Stimulated activated CD4-positive, alpha-beta T cell treated with anti-CD3 and anti-CD28 coated beads, Interleukin-15, amount 100 ng/mL, for 1 hour (primary cell): ENCODE measurements at regions not wholly inside any gene's neighbourhood (a gene's known extent, or its start where the extent isn't known, plus 50 kb on each side); places are given as distances from the start of the nearest gene placed in this dataset.
"Not testable (repeated sequence)": the region's sequence is repeated elsewhere in the genome, so short reads cannot be mapped to it uniquely, and the experiment has no call there.

Source experiments
- DNase-seq, 2 donors: peaks; one replicate each; pipeline ENCODE4 v3.0.0-alpha.2; 2020; ENCODE audit warnings: low read depth in 1 of 2, low spot score in 1 of 2

- DNase-seq = no peak
Observed at GRCh38 chr4:111022758-111023157, 399.9 kb upstream of the PITX2 start.

GRCh38 chr4:111027526-111027925, 404.6 kb upstream of the PITX2 start:
- no peak for DNase-seq

GRCh38 chr4:111028795-111029194, 405.9 kb upstream of the PITX2 start:
- no peak for DNase-seq

GRCh38 chr4:111031001-111031579, 408.2 kb upstream of the PITX2 start:
- no peak for DNase-seq

- no peak for DNase-seq
Observed at GRCh38 chr4:111031596-111031995, 408.7 kb upstream of the PITX2 start.

GRCh38 chr4:111037591-111038360, 414.9 kb upstream of the PITX2 start:
- no peak for DNase-seq

- DNase-seq = no peak
Observed at GRCh38 chr4:111040904-111041303, 418.0 kb upstream of the PITX2 start.

- no peak for DNase-seq
Observed at GRCh38 chr4:111043286-111043685, 420.4 kb upstream of the PITX2 start.

GRCh38 chr4:111045992-111046391, 423.1 kb upstream of the PITX2 start:
- no peak for DNase-seq

GRCh38 chr4:111046811-111047210, 423.9 kb upstream of the PITX2 start:
- no peak for DNase-seq

GRCh38 chr4:111048316-111048715, 425.4 kb upstream of the PITX2 start:
- DNase-seq = no peak

GRCh38 chr4:111064342-111064993, 441.6 kb upstream of the PITX2 start:
- no peak for DNase-seq

- no peak for DNase-seq
Observed at GRCh38 chr4:111066001-111066400, 443.1 kb upstream of the PITX2 start.

- DNase-seq = no peak
Observed at GRCh38 chr4:111066447-111066846, 443.6 kb upstream of the PITX2 start.

GRCh38 chr4:111066887-111067286, 444.0 kb upstream of the PITX2 start:
- no peak for DNase-seq

- DNase-seq = no peak
Observed at GRCh38 chr4:111068883-111069282, 446.0 kb upstream of the PITX2 start.

GRCh38 chr4:111070390-111070789, 447.5 kb upstream of the PITX2 start:
- no peak for DNase-seq

- DNase-seq = no peak
Observed at GRCh38 chr4:111074523-111075114, 451.7 kb upstream of the PITX2 start.

GRCh38 chr4:111076299-111076698, 453.4 kb upstream of the PITX2 start:
- DNase-seq = not testable (repeated sequence)

GRCh38 chr4:111108153-111108552, 485.3 kb upstream of the PITX2 start:
- DNase-seq = no peak

GRCh38 chr4:111113591-111113990, 490.7 kb upstream of the PITX2 start:
- DNase-seq = no peak

- DNase-seq = no peak
Observed at GRCh38 chr4:111115881-111116280, 493.0 kb upstream of the PITX2 start.
